Neural cell (in vitro differentiated cells): ENCODE measurements at regions not wholly inside any gene's neighbourhood (a gene's known extent, or its start where the extent isn't known, plus 50 kb on each side); places are given as distances from the start of the nearest gene placed in this dataset.

ENCODE experiments used
- H2AFZ ChIP-seq: fragments of 200-600, 300-800 bp; sonication (generic), shearing (Covaris generic); 2 replicates; pipeline ENCODE4 v1.6.0; 2014; ENCODE audit warnings: low read depth, mild to moderate bottlenecking, antibody characterized with exemption, low read length, moderate library complexity
- H3F3A ChIP-seq: fragments of 200-600 bp; shearing (Covaris generic); 2 replicates; pipeline ENCODE4 v1.6.1; 2016; ENCODE audit warnings: mild to moderate bottlenecking, moderate library complexity, mixed read lengths, antibody characterized with exemption, low read length; ENCODE audit not compliant: insufficient read depth, poor library complexity, severe bottlenecking
- H3K27ac ChIP-seq: fragments of 200-600, 300-800 bp; sonication (generic), shearing (Covaris generic); 2 replicates; pipeline ENCODE4 v1.5.1; 2014; ENCODE audit warnings: mild to moderate bottlenecking, low read length, moderate library complexity
- H3K27me3 ChIP-seq: fragments of 300-800, 200-600 bp; sonication (generic), shearing (Covaris generic); 2 replicates; pipeline ENCODE4 v1.6.0; 2014; ENCODE audit warnings: mild to moderate bottlenecking, low read depth, low read length, moderate library complexity; ENCODE audit not compliant: insufficient read depth
- H3K36me3 ChIP-seq: fragments of 300-800, 200-600 bp; sonication (generic), shearing (Covaris generic); 2 replicates; pipeline ENCODE4 v1.5.1; 2014; ENCODE audit warnings: mild to moderate bottlenecking, antibody characterized with exemption, low read length, moderate library complexity; ENCODE audit not compliant: insufficient read depth
- H3K4me2 ChIP-seq: fragments of 300-800, 200-600 bp; sonication (generic), shearing (Covaris generic); 2 replicates; pipeline ENCODE4 v1.6.0; 2014; ENCODE audit warnings: mild to moderate bottlenecking, low read length
- H3K4me3 ChIP-seq: fragments of 300-800, 200-600 bp; sonication (generic), shearing (Covaris generic); 2 replicates; pipeline ENCODE4 v1.5.1; 2014; ENCODE audit warnings: mild to moderate bottlenecking, low read length, moderate library complexity
- H3K79me2 ChIP-seq: fragments of 200-600 bp; shearing (Covaris generic); replicated peaks from 2 replicates; pipeline ENCODE4 v1.6.0; 2014; ENCODE audit warnings: mild to moderate bottlenecking, low read length, moderate library complexity; ENCODE audit not compliant: insufficient read depth
- H3K9ac ChIP-seq: fragments of 300-800, 200-600 bp; sonication (generic), shearing (Covaris generic); 2 replicates; pipeline ENCODE4 v1.6.1; 2016; ENCODE audit warnings: mild to moderate bottlenecking, low read length, mixed read lengths
- H3K9me2 ChIP-seq: fragments of 200-600 bp; shearing (Covaris generic); 2 replicates; pipeline ENCODE4 v1.6.1; 2016; ENCODE audit warnings: mild to moderate bottlenecking, low read length, mixed read lengths; ENCODE audit not compliant: insufficient read depth
- H3K9me3 ChIP-seq: fragments of 200-600, 300-800 bp; sonication (generic), shearing (Covaris generic); 2 replicates; pipeline ENCODE4 v1.6.1; 2016; ENCODE audit warnings: mild to moderate bottlenecking, mixed run types, low read length, moderate library complexity, mixed read lengths
- H4K20me1 ChIP-seq: fragments of 200-600 bp; shearing (Covaris generic); 2 replicates; pipeline ENCODE4 v1.6.1; 2016; ENCODE audit warnings: mild to moderate bottlenecking, mixed run types; ENCODE audit not compliant: insufficient read depth
- EP300 ChIP-seq: fragments of 450-650 bp; conservative IDR thresholded peaks from 2 replicates; pipeline ENCODE4 v1.6.1; 2014; ENCODE audit warnings: antibody characterized with exemption, mild to moderate bottlenecking, moderate library complexity; ENCODE audit not compliant: poor library complexity, severe bottlenecking
- EZH2 ChIP-seq: fragments of 200-600, 300-800 bp; shearing (Covaris generic), sonication (generic); IDR thresholded peaks from 2 replicates; pipeline ENCODE4 v1.6.1; 2014; ENCODE audit warnings: antibody characterized with exemption, low read length, borderline replicate concordance, mild to moderate bottlenecking; ENCODE audit not compliant: insufficient read depth, poor library complexity, severe bottlenecking
- MXI1 ChIP-seq: fragments of 450-650 bp; conservative IDR thresholded peaks from 2 replicates; pipeline ENCODE4 v1.6.1; 2014; ENCODE audit warnings: antibody characterized with exemption, mild to moderate bottlenecking; ENCODE audit not compliant: poor library complexity, severe bottlenecking
- POLR2AphosphoS5 ChIP-seq: IDR thresholded peaks from 2 replicates; pipeline ENCODE4 v1.6.1; 2012
- RAD21 ChIP-seq: fragments of 450-650 bp; conservative IDR thresholded peaks from 2 replicates; pipeline ENCODE4 v1.6.1; 2014; ENCODE audit warnings: antibody characterized with exemption, mild to moderate bottlenecking, moderate library complexity
- REST ChIP-seq: IDR thresholded peaks from 2 replicates; pipeline ENCODE4 v1.6.1; 2012; ENCODE audit warnings: borderline replicate concordance
- SMC3 ChIP-seq: fragments of 450-650 bp; conservative IDR thresholded peaks from 2 replicates; pipeline ENCODE4 v1.6.1; 2014; ENCODE audit warnings: antibody characterized with exemption, mild to moderate bottlenecking, moderate library complexity; ENCODE audit not compliant: poor library complexity
- TAF1 ChIP-seq: IDR thresholded peaks from 2 replicates; pipeline ENCODE4 v1.6.1; 2012; ENCODE audit warnings: low read depth
- TF ChIP-seq, protein P1 (sequence below): fragments of 450-650 bp; IDR thresholded peaks from 2 replicates; pipeline ENCODE4 v1.5.1; 2014; ENCODE audit warnings: antibody characterized with exemption, mild to moderate bottlenecking, moderate library complexity; ENCODE audit not compliant: poor library complexity, severe bottlenecking

GRCh38 chr18:47736376-47737140 is 193.9 kb downstream of the SMAD2 start:
- Histone ChIP-seq H3K9me2 (no peaks in the 10 kb centered on the region), H3K27me3 (no peaks in the 10 kb centered on the region), H2AFZ (no peak overlapping the region), H3K79me2 (no peaks in the 10 kb centered on the region), H3K4me3 (no peak overlapping the region), H3K9me3 (no peaks in the 10 kb centered on the region), H4K20me1 (no peaks in the 10 kb centered on the region), H3F3A (no peaks in the 10 kb centered on the region), H3K9ac (no peak overlapping the region), H3K27ac (no peak overlapping the region), H3K4me2 (no peak overlapping the region), H3K36me3 (no peaks in the 10 kb centered on the region)
- TF ChIP-seq EZH2 (no peak), RAD21 (no peak), POLR2AphosphoS5 (no peak), REST (no peak), TAF1 (no peak), EP300 (no peak), SMC3 (no peak), MXI1 (no peak)
- TF ChIP-seq, protein P1, sequence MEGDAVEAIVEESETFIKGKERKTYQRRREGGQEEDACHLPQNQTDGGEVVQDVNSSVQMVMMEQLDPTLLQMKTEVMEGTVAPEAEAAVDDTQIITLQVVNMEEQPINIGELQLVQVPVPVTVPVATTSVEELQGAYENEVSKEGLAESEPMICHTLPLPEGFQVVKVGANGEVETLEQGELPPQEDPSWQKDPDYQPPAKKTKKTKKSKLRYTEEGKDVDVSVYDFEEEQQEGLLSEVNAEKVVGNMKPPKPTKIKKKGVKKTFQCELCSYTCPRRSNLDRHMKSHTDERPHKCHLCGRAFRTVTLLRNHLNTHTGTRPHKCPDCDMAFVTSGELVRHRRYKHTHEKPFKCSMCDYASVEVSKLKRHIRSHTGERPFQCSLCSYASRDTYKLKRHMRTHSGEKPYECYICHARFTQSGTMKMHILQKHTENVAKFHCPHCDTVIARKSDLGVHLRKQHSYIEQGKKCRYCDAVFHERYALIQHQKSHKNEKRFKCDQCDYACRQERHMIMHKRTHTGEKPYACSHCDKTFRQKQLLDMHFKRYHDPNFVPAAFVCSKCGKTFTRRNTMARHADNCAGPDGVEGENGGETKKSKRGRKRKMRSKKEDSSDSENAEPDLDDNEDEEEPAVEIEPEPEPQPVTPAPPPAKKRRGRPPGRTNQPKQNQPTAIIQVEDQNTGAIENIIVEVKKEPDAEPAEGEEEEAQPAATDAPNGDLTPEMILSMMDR, result no peak

DNA sequence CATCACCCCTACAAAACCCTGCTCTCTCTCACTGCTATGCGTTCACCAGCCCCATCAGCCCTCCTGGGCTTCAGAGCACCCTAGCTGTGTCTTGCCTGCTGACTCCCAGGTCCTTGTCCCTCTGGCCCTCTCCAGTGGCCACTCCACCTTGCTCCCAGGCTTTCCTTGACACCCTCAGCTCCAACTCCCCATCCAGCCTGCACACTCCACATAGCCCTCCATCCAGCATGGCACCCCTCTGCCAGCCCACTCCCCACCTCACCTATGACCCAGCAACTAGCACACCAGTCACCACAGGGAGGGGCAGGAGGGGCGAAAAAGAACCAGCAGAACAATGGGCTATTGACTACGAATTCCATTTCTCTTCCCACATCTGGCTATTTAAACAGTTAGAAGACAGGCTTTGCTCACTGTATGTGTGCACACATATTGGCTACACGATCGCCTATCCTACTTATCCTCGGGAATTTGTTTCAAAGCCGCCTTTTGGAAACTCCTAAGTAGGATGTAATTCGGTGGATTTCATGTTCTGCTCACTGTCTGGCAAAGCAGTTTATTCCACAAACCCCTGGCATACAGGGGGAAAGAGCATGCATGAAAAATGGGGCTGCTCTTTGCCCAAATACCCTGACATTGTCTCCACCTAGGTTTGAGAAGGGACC is 195.3 kb downstream of the SMAD2 start:
- no peak overlapping the region for H3K4me2 ChIP-seq
- H3K36me3 ChIP-seq, result no peaks in the 10 kb centered on the region
- no peak for TF ChIP-seq RAD21
- TF ChIP-seq SMC3, result no peak
- TF ChIP-seq, protein P1, result no peak
- TF ChIP-seq TAF1, result no peak
- no peak for TF ChIP-seq POLR2AphosphoS5
- TF ChIP-seq EP300, result no peak
- no peak for TF ChIP-seq EZH2
- no peak for TF ChIP-seq MXI1
- no peak for TF ChIP-seq REST
- no peaks in the 10 kb centered on the region for H3K9me3 ChIP-seq
- H4K20me1 ChIP-seq, result no peaks in the 10 kb centered on the region
- no peaks in the 10 kb centered on the region for H3F3A ChIP-seq
- no peaks in the 10 kb centered on the region for H3K9me2 ChIP-seq
- no peaks in the 10 kb centered on the region for H3K79me2 ChIP-seq
- H3K4me3 ChIP-seq, result no peak overlapping the region
- no peak overlapping the region for H3K9ac ChIP-seq
- H3K27ac ChIP-seq, result no peak overlapping the region
- no peaks in the 10 kb centered on the region for H3K27me3 ChIP-seq
- no peak overlapping the region for H2AFZ ChIP-seq
